PC-9 (cell line): ENCODE measurements at regions not wholly inside any gene's neighbourhood (a gene's known extent, or its start where the extent isn't known, plus 50 kb on each side); places are given as distances from the start of the nearest gene placed in this dataset.

ENCODE experiments used
- BruUV-seq: library from RNA; stranded (reverse); fragments of 400-500 nt; replicated peaks from 2 replicates; lab custom pipeline; 2021; lab: Mats Ljungman, UMichigan
- CTCF ChIA-PET: fragments of 300-600 bp; sonication (Branson Sonifier 250); formaldehyde crosslinking; loops from one replicate; lab custom pipeline; 2022; ENCODE audit warnings: antibody characterized with exemption; lab: Charles Lee
- POLR2A ChIA-PET: fragments of 300-600 bp; sonication (Branson Sonifier 250); formaldehyde crosslinking; loops from one replicate; lab custom pipeline; 2022; ENCODE audit warnings: antibody characterized with exemption; ENCODE audit not compliant: unreplicated experiment; lab: Charles Lee
- DNase-seq, 2 experiments: peaks; one replicate each; pipeline versions ENCODE4 v3.0.0 to v3.0.0-alpha.2; 2015 to 2022; ENCODE audit warnings: mixed read lengths in 1 of 2
- H2AFZ ChIP-seq: fragments of 200-600 bp; sonication (generic); 2 replicates; pipeline ENCODE4 v1.8.1; 2017; ENCODE audit warnings: antibody characterized with exemption
- H3F3A ChIP-seq: fragments of 200-600 bp; sonication (generic); 2 replicates; pipeline ENCODE4 v1.8.1; 2017; ENCODE audit warnings: antibody characterized with exemption, mild to moderate bottlenecking, low read depth; ENCODE audit not compliant: insufficient read depth
- H3K27ac ChIP-seq: fragments of 200-600 bp; sonication (generic); 2 replicates; pipeline ENCODE4 v1.6.1; 2016; ENCODE audit warnings: mixed run types
- H3K27me3 ChIP-seq: fragments of 200-600 bp; sonication (generic); 2 replicates; pipeline ENCODE4 v1.6.1; 2016; ENCODE audit warnings: low read depth, mixed run types; ENCODE audit not compliant: insufficient read depth
- H3K36me3 ChIP-seq: fragments of 200-600 bp; sonication (generic); 2 replicates; pipeline ENCODE4 v1.6.1; 2016; ENCODE audit warnings: low read depth, mixed run types
- H3K4me1 ChIP-seq: fragments of 200-600 bp; sonication (generic); replicated peaks from 2 replicates; pipeline ENCODE4 v1.6.1; 2016; ENCODE audit warnings: mixed run types; ENCODE audit not compliant: insufficient read depth
- H3K4me2 ChIP-seq: fragments of 200-600 bp; sonication (generic); 2 replicates; pipeline ENCODE4 v1.6.1; 2017; ENCODE audit warnings: mixed run types
- H3K4me3 ChIP-seq: fragments of 200-600 bp; sonication (generic); 2 replicates; pipeline ENCODE4 v1.6.1; 2016; ENCODE audit warnings: mixed run types
- H3K79me2 ChIP-seq: fragments of 200-600 bp; sonication (generic); 2 replicates; pipeline ENCODE4 v1.6.1; 2017; ENCODE audit warnings: low read depth, mixed run types
- H3K9me2 ChIP-seq: fragments of 200-600 bp; sonication (generic); 2 replicates; pipeline ENCODE4 v1.8.1; 2017; ENCODE audit warnings: mild to moderate bottlenecking; ENCODE audit not compliant: insufficient read depth
- H3K9me3 ChIP-seq: fragments of 200-600 bp; sonication (generic); 2 replicates; pipeline ENCODE4 v1.8.1; 2016; ENCODE audit warnings: low read depth; ENCODE audit not compliant: insufficient read depth
- H4K20me1 ChIP-seq: fragments of 200-600 bp; sonication (generic); 2 replicates; pipeline ENCODE4 v1.8.1; 2017; ENCODE audit not compliant: insufficient read depth
- CTCF ChIP-seq: fragments of 200-600 bp; sonication (generic); conservative IDR thresholded peaks from 2 replicates; pipeline ENCODE4 v1.6.1; 2017; ENCODE audit warnings: mixed run types, antibody characterized with exemption, mild to moderate bottlenecking, moderate library complexity
- EZH2 ChIP-seq: fragments of 200-600 bp; sonication (generic); IDR thresholded peaks from 2 replicates; pipeline ENCODE4 v1.8.0; 2017; ENCODE audit warnings: antibody characterized with exemption, low read depth
- intact Hi-C: fragments of 100-400 bp; cut with micrococcal nuclease; formaldehyde crosslinking; loops from one replicate; pipeline ENCODE4 v1.10.0; 2022; ENCODE audit not compliant: unreplicated experiment

- CTCF ChIA-PET: no interaction called here
- Histone ChIP-seq H3F3A (no peaks in the 10 kb centered on the region), H4K20me1 (no peaks in the 10 kb centered on the region), H3K79me2 (no peaks in the 10 kb centered on the region), H3K4me1 (no peaks in the 10 kb centered on the region), H2AFZ (no peak overlapping the region), H3K4me3 (no peak overlapping the region), H3K27ac (no peak overlapping the region), H3K9me2 (no peaks in the 10 kb centered on the region), H3K27me3 (no peaks in the 10 kb centered on the region), H3K4me2 (no peak overlapping the region), H3K36me3 (no peaks in the 10 kb centered on the region), H3K9me3 (no peaks in the 10 kb centered on the region)
- TF ChIP-seq CTCF (no peak), EZH2 (no peak)
- no peak for DNase-seq
- POLR2A ChIA-PET: no interaction called here
- no TSS peak for BruUV-seq
- intact Hi-C loops: no loop called here
Measured at GRCh38 chr4:137966504-137966903, 275.6 kb downstream of the SLC7A11 start.

- H3K4me1 ChIP-seq: no peaks in the 10 kb centered on the region
- no peaks in the 10 kb centered on the region for H3K9me3 ChIP-seq
- ChIA-PET POLR2A (interaction anchor here (0.7 kb wide), 1 partner anchor 20 kb away, joined by 3 read pairs; no protein-coding TSS in a partner anchor), CTCF (no interaction called here)
- no peaks in the 10 kb centered on the region for H4K20me1 ChIP-seq
- no peaks in the 10 kb centered on the region for H3K79me2 ChIP-seq
- H3K9me2 ChIP-seq: no peaks in the 10 kb centered on the region
- intact Hi-C loops: no loop called here
- H3F3A ChIP-seq: no peaks in the 10 kb centered on the region
- no peak overlapping the region for H3K4me2 ChIP-seq
- no peaks in the 10 kb centered on the region for H3K36me3 ChIP-seq
- no peaks in the 10 kb centered on the region for H3K27me3 ChIP-seq
- BruUV-seq: no TSS peak
- H3K4me3 ChIP-seq: no peak overlapping the region
- no peak overlapping the region for H2AFZ ChIP-seq
- no peak for TF ChIP-seq CTCF
- no peak for TF ChIP-seq EZH2
- H3K27ac ChIP-seq: no peak overlapping the region
- peak in 1 of 2 experiments; percentile 3 for DNase-seq
Measured at GRCh38 chr4:137961051-137961438, 281.1 kb downstream of the SLC7A11 start.

- Histone ChIP-seq H2AFZ (no peak overlapping the region), H3K9me3 (no peaks in the 10 kb centered on the region), H3K27ac (no peak overlapping the region), H3K36me3 (no peaks in the 10 kb centered on the region), H4K20me1 (no peaks in the 10 kb centered on the region), H3K4me2 (no peak overlapping the region), H3K27me3 (no peaks in the 10 kb centered on the region), H3K4me1 (no peaks in the 10 kb centered on the region), H3K9me2 (no peaks in the 10 kb centered on the region), H3K4me3 (no peak overlapping the region), H3F3A (no peaks in the 10 kb centered on the region), H3K79me2 (no peaks in the 10 kb centered on the region)
- ChIA-PET CTCF (no interaction called here), POLR2A (interaction anchor here (0.7 kb wide), 1 partner anchor 20 kb away, joined by 3 read pairs; no protein-coding TSS in a partner anchor)
- intact Hi-C loops: no loop called here
- DNase-seq: no peak
- TF ChIP-seq EZH2: no peak
- no peak for TF ChIP-seq CTCF
- BruUV-seq: no TSS peak
Measured at GRCh38 chr4:137960371-137961050, 281.6 kb downstream of the SLC7A11 start.
